ENCODE measurements at regions not wholly inside any gene's neighbourhood (a gene's known extent, or its start where the extent isn't known, plus 50 kb on each side); places are given as distances from the start of the nearest gene placed in this dataset.
"Not testable (repeated sequence)": the region's sequence is repeated elsewhere in the genome, so short reads cannot be mapped to it uniquely, and the experiment has no call there.

DNA sequence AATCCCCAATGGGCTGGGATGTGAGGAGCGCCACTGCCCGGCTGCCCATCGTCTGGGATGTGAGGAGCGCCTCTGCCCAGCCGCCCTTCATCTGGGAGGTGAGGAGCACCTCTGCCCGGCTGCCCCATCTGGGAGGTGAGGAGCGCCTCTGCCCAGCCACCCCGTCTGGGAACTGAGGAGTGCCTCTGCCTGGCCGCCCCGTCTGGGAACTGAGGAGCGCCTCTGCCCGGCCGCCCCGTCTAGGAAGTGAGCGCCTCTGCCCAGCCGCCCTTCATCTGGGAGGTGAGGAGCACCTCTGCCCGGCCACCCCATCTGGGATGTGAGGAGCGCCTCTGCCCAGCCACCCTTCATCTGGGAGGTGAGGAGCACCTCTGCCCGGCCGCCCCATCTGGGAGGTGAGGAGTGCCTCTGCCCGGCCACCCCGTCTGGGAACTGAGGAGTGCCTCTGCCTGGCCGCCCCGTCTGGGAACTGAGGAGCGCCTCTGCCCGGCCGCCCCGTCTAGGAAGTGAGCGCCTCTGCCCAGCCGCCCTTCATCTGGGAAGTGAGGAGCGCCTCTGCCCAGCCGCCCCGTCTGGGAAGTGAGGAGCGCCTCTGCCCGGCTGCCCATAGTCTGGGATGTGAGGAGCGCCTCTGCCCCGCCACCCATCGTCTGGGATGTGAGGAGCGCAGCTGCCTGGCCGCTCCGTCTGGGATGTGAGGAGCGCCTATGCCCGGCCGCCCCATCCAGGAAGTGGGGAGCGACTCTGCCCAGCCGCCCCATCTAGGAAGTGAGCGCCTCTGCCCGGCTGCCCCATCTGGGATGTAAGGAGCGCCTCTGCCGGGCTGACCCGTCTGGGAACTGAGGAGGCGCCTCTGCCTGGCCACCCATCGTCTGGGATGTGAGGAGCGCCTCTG lies 1085.7 kb downstream of the TYW1 start:
- not testable (repeated sequence) for H3K79me2 ChIP-seq (replicated peaks; ENCODE audit: insufficient read depth); H3K4me3 ChIP-seq; H3K4me1 ChIP-seq (ENCODE audit: insufficient read depth); H3K27me3 Mint-ChIP-seq (ENCODE audit: insufficient read depth, low read depth, poor library complexity); H3K4me3 Mint-ChIP-seq; H3K4me1 Mint-ChIP-seq; H4K20me1 ChIP-seq (replicated peaks; ENCODE audit: insufficient read depth); H3K27ac ChIP-seq (ENCODE audit: low read depth); H3K36me3 ChIP-seq (ENCODE audit: insufficient read depth); H3K27ac Mint-ChIP-seq; H3K4me2 ChIP-seq; H3K9me2 ChIP-seq (ENCODE audit: insufficient read depth); DNase-seq (ENCODE audit: low spot score); H3F3A ChIP-seq (replicated peaks; ENCODE audit: low read depth); ATAC-seq; H3K27me3 ChIP-seq (ENCODE audit: insufficient read depth); H2AFZ ChIP-seq
- Mint-ChIP-seq H3K9me3 (peaks cover 96% of the 10 kb centered on the region), H3K36me3 (ENCODE audit: low read depth) (peaks cover 57% of the 10 kb centered on the region)

DNA sequence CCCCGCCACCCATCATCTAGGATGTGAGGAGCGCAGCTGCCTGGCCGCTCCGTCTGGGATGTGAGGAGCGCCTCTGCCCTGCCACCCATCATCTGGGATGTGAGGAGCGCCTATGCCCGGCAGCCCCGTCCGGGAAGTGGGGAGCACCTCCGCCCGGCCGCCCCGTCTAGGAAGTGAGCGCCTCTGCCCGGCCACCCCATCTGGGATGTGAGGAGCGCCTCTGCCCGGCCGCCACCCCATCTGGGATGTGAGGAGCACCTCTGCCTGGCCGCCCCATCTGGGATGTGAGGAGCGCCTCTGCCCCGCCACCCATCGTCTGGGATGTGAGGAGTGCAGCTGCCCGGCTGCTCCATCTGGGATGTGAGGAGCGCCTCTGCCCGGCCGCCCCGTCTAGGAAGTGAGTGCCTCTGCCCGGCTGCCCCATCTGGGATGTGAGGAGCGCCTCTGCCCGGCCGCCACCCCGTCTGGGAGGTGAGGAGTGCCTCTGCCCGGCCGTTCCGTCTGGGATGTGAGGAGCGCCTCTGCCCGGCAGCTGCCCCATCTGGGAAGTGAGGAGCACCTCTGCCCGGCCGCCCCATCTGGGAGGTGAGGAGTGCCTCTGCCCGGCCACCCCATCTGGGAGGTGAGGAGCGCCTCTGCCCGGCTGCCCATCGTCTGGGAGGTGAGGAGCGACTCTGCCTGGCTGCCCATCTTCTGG lies 1086.5 kb downstream of the TYW1 start:
- not testable (repeated sequence) for ATAC-seq; H3K4me3 Mint-ChIP-seq; H3K27me3 Mint-ChIP-seq (ENCODE audit: insufficient read depth, low read depth, poor library complexity); H3K4me3 ChIP-seq; H3K4me1 Mint-ChIP-seq; H3K4me1 ChIP-seq (ENCODE audit: insufficient read depth); H3K27ac Mint-ChIP-seq; H3K27ac ChIP-seq (ENCODE audit: low read depth); H3K27me3 ChIP-seq (ENCODE audit: insufficient read depth); DNase-seq (ENCODE audit: low spot score); H3K4me2 ChIP-seq; H3F3A ChIP-seq (replicated peaks; ENCODE audit: low read depth); H2AFZ ChIP-seq; H3K79me2 ChIP-seq (replicated peaks; ENCODE audit: insufficient read depth); H4K20me1 ChIP-seq (replicated peaks; ENCODE audit: insufficient read depth); H3K36me3 ChIP-seq (ENCODE audit: insufficient read depth); H3K9me2 ChIP-seq (ENCODE audit: insufficient read depth)
- Mint-ChIP-seq H3K9me3 (peaks cover 96% of the 10 kb centered on the region), H3K36me3 (ENCODE audit: low read depth) (peaks cover 52% of the 10 kb centered on the region)

DNA sequence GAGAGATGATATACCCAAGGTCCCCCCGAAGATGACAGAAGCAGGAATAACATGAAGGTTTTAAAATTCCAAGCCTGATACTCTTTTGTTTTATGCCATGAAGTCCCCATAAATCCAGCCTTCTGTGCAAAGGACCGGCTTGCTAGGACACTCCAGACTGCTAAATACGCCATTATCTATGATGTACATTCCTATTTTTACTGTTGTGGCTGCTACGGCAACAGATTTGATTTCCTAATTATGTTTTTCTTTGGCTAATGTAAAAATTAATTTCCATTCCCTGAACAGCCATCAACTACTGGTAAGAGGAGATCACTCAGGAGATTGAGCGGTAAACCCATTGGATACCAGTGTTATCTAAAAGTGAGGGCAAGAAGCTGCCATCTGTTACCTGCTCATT lies 1090.8 kb downstream of the TYW1 start:
- Mint-ChIP-seq H3K36me3 (ENCODE audit: low read depth) (peaks cover 45% of the 10 kb centered on the region), H3K4me3 (no peak overlapping the region)
- TF ChIP-seq, protein P1, sequence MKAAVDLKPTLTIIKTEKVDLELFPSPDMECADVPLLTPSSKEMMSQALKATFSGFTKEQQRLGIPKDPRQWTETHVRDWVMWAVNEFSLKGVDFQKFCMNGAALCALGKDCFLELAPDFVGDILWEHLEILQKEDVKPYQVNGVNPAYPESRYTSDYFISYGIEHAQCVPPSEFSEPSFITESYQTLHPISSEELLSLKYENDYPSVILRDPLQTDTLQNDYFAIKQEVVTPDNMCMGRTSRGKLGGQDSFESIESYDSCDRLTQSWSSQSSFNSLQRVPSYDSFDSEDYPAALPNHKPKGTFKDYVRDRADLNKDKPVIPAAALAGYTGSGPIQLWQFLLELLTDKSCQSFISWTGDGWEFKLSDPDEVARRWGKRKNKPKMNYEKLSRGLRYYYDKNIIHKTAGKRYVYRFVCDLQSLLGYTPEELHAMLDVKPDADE (IDR thresholded peaks at IDR 0.05): no peak
- TF ChIP-seq ZNF114 (CRISPR knock-in tag; IDR thresholded peaks at IDR 0.05) (no peak), STAT1 (IDR thresholded peaks at IDR 0.05; ENCODE audit: unreplicated experiment) (no peak)
- TF ChIP-seq, protein P2, sequence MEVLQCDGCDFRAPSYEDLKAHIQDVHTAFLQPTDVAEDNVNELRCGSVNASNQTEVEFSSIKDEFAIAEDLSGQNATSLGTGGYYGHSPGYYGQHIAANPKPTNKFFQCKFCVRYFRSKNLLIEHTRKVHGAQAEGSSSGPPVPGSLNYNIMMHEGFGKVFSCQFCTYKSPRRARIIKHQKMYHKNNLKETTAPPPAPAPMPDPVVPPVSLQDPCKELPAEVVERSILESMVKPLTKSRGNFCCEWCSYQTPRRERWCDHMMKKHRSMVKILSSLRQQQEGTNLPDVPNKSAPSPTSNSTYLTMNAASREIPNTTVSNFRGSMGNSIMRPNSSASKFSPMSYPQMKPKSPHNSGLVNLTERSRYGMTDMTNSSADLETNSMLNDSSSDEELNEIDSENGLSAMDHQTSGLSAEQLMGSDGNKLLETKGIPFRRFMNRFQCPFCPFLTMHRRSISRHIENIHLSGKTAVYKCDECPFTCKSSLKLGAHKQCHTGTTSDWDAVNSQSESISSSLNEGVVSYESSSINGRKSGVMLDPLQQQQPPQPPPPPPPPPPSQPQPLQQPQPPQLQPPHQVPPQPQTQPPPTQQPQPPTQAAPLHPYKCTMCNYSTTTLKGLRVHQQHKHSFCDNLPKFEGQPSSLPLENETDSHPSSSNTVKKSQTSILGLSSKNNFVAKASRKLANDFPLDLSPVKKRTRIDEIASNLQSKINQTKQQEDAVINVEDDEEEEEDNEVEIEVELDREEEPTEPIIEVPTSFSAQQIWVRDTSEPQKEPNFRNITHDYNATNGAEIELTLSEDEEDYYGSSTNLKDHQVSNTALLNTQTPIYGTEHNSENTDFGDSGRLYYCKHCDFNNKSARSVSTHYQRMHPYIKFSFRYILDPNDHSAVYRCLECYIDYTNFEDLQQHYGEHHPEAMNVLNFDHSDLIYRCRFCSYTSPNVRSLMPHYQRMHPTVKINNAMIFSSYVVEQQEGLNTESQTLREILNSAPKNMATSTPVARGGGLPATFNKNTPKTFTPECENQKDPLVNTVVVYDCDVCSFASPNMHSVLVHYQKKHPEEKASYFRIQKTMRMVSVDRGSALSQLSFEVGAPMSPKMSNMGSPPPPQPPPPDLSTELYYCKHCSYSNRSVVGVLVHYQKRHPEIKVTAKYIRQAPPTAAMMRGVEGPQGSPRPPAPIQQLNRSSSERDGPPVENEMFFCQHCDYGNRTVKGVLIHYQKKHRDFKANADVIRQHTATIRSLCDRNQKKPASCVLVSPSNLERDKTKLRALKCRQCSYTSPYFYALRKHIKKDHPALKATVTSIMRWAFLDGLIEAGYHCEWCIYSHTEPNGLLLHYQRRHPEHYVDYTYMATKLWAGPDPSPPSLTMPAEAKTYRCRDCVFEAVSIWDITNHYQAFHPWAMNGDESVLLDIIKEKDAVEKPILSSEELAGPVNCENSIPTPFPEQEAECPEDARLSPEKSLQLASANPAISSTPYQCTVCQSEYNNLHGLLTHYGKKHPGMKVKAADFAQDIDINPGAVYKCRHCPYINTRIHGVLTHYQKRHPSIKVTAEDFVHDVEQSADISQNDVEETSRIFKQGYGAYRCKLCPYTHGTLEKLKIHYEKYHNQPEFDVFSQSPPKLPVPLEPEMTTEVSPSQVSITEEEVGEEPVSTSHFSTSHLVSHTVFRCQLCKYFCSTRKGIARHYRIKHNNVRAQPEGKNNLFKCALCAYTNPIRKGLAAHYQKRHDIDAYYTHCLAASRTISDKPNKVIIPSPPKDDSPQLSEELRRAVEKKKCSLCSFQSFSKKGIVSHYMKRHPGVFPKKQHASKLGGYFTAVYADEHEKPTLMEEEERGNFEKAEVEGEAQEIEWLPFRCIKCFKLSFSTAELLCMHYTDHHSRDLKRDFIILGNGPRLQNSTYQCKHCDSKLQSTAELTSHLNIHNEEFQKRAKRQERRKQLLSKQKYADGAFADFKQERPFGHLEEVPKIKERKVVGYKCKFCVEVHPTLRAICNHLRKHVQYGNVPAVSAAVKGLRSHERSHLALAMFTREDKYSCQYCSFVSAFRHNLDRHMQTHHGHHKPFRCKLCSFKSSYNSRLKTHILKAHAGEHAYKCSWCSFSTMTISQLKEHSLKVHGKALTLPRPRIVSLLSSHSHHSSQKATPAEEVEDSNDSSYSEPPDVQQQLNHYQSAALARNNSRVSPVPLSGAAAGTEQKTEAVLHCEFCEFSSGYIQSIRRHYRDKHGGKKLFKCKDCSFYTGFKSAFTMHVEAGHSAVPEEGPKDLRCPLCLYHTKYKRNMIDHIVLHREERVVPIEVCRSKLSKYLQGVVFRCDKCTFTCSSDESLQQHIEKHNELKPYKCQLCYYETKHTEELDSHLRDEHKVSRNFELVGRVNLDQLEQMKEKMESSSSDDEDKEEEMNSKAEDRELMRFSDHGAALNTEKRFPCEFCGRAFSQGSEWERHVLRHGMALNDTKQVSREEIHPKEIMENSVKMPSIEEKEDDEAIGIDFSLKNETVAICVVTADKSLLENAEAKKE (CRISPR knock-in tag; IDR thresholded peaks at IDR 0.05): no peak

More for the DNA sequence above, 1090.8 kb downstream of the TYW1 start:
- Histone ChIP-seq H3K9me2 (ENCODE audit: insufficient read depth) (no peaks in the 10 kb centered on the region), H3K4me1 (ENCODE audit: insufficient read depth) (no peaks in the 10 kb centered on the region), H3K27ac (ENCODE audit: low read depth) (no peak overlapping the region), H2AFZ (no peak overlapping the region), H3K79me2 (replicated peaks; ENCODE audit: insufficient read depth) (no peaks in the 10 kb centered on the region), H3F3A (replicated peaks; ENCODE audit: low read depth) (no peaks in the 10 kb centered on the region), H3K4me3 (no peak overlapping the region), H3K27me3 (ENCODE audit: insufficient read depth) (no peaks in the 10 kb centered on the region), H4K20me1 (replicated peaks; ENCODE audit: insufficient read depth) (no peaks in the 10 kb centered on the region), H3K4me2 (no peak overlapping the region), H3K36me3 (ENCODE audit: insufficient read depth) (no peaks in the 10 kb centered on the region)
- DNase-seq (ENCODE audit: low spot score) (no peak), ATAC-seq (no peak)
- Mint-ChIP-seq H3K27me3 (ENCODE audit: insufficient read depth, low read depth, poor library complexity) (no peaks in the 10 kb centered on the region), H3K9me3 (peaks cover 92% of the 10 kb centered on the region), H3K4me1 (no peaks in the 10 kb centered on the region), H3K27ac (no peak overlapping the region)
